ENCODE measurements at regions not wholly inside any gene's neighbourhood (a gene's known extent, or its start where the extent isn't known, plus 50 kb on each side); places are given as distances from the start of the nearest gene placed in this dataset.
"Not testable (repeated sequence)": the region's sequence is repeated elsewhere in the genome, so short reads cannot be mapped to it uniquely, and the experiment has no call there.

- DNase-seq: no peak
These were observed 372.2 kb downstream of the NYAP2 start for GRCh38 chr2:225771701-225772100.

- DNase-seq: no peak
These were observed 369.2 kb downstream of the NYAP2 start for GRCh38 chr2:225768741-225769140.

- DNase-seq: no peak
These were observed 366.9 kb downstream of the NYAP2 start for GRCh38 chr2:225766431-225766830.

GRCh38 chr2:225765820-225766219 is 366.3 kb downstream of the NYAP2 start:
- DNase-seq: no peak

GRCh38 chr2:225764346-225764745 is 364.8 kb downstream of the NYAP2 start:
- no peak for DNase-seq

GRCh38 chr2:225763711-225764110 is 364.2 kb downstream of the NYAP2 start:
- DNase-seq: no peak

- no peak for DNase-seq
These were observed 361.9 kb downstream of the NYAP2 start for GRCh38 chr2:225761396-225761795.

- no peak for DNase-seq
These were observed 357.7 kb downstream of the NYAP2 start for GRCh38 chr2:225757248-225757647.

GRCh38 chr2:225756198-225756597 is 356.7 kb downstream of the NYAP2 start:
- DNase-seq: no peak

- no peak for DNase-seq
These were observed 349.1 kb downstream of the NYAP2 start for GRCh38 chr2:225748609-225749008.

GRCh38 chr2:225743996-225744395 is 344.5 kb downstream of the NYAP2 start:
- not testable (repeated sequence) for DNase-seq

GRCh38 chr2:225742487-225742886 is 343.0 kb downstream of the NYAP2 start:
- DNase-seq: no peak

GRCh38 chr2:225740086-225740485 is 340.6 kb downstream of the NYAP2 start:
- DNase-seq: no peak

GRCh38 chr2:225739328-225739727 is 339.8 kb downstream of the NYAP2 start:
- DNase-seq: no peak

GRCh38 chr2:225738735-225739134 is 339.2 kb downstream of the NYAP2 start:
- no peak for DNase-seq

- no peak for DNase-seq
These were observed 338.0 kb downstream of the NYAP2 start for GRCh38 chr2:225737556-225737955.

GRCh38 chr2:225735844-225736243 is 336.3 kb downstream of the NYAP2 start:
- DNase-seq: no peak

GRCh38 chr2:225725726-225726125 is 326.2 kb downstream of the NYAP2 start:
- DNase-seq: no peak

Data from activated T-cell treated with anti-CD3 and anti-CD28 coated beads for 4 hours (primary cell).